ENCODE measurements at regions not wholly inside any gene's neighbourhood (a gene's known extent, or its start where the extent isn't known, plus 50 kb on each side); places are given as distances from the start of the nearest gene placed in this dataset.
"Not testable (repeated sequence)": the region's sequence is repeated elsewhere in the genome, so short reads cannot be mapped to it uniquely, and the experiment has no call there.

- no peak for DNase-seq (ENCODE audit: low spot score)
Observed at GRCh38 chr3:78427303-78427702, 1340.5 kb downstream of the ROBO1 start.

- no peak for DNase-seq (ENCODE audit: low spot score)
Observed at GRCh38 chr3:78430741-78431140, 1337.1 kb downstream of the ROBO1 start.

GRCh38 chr3:78434801-78435200 is 1333.0 kb downstream of the ROBO1 start:
- no peak for DNase-seq (ENCODE audit: low spot score)

GRCh38 chr3:78455166-78455565 is 1312.6 kb downstream of the ROBO1 start:
- DNase-seq (ENCODE audit: low spot score) = no peak

- DNase-seq (ENCODE audit: low spot score) = no peak
Observed at GRCh38 chr3:78455712-78456433, 1311.9 kb downstream of the ROBO1 start.

GRCh38 chr3:78459796-78460195 is 1308.0 kb downstream of the ROBO1 start:
- DNase-seq (ENCODE audit: low spot score) = no peak

- DNase-seq (ENCODE audit: low spot score) = no peak
Observed at GRCh38 chr3:78462021-78462420, 1305.8 kb downstream of the ROBO1 start.

GRCh38 chr3:78476076-78476475 is 1291.7 kb downstream of the ROBO1 start:
- DNase-seq (ENCODE audit: low spot score) = no peak

GRCh38 chr3:78481050-78481449 is 1286.7 kb downstream of the ROBO1 start:
- DNase-seq (ENCODE audit: low spot score) = no peak

- no peak for DNase-seq (ENCODE audit: low spot score)
Observed at GRCh38 chr3:78483090-78483489, 1284.7 kb downstream of the ROBO1 start.

GRCh38 chr3:78494851-78495250 is 1272.9 kb downstream of the ROBO1 start:
- DNase-seq (ENCODE audit: low spot score) = no peak

GRCh38 chr3:78495301-78495700 is 1272.5 kb downstream of the ROBO1 start:
- DNase-seq (ENCODE audit: low spot score) = no peak

- DNase-seq (ENCODE audit: low spot score) = no peak
Observed at GRCh38 chr3:78496501-78496900, 1271.3 kb downstream of the ROBO1 start.

GRCh38 chr3:78497021-78497420 is 1270.8 kb downstream of the ROBO1 start:
- DNase-seq (ENCODE audit: low spot score) = no peak

GRCh38 chr3:78497767-78498166 is 1270.0 kb downstream of the ROBO1 start:
- DNase-seq (ENCODE audit: low spot score) = no peak

GRCh38 chr3:78506061-78506460 is 1261.7 kb downstream of the ROBO1 start:
- no peak for DNase-seq (ENCODE audit: low spot score)

- no peak for DNase-seq (ENCODE audit: low spot score)
Observed at GRCh38 chr3:78506581-78507195, 1261.1 kb downstream of the ROBO1 start.

- no peak for DNase-seq (ENCODE audit: low spot score)
Observed at GRCh38 chr3:78507196-78507984, 1260.4 kb downstream of the ROBO1 start.

- DNase-seq (ENCODE audit: low spot score) = no peak
Observed at GRCh38 chr3:78511840-78512239, 1256.0 kb downstream of the ROBO1 start.

GRCh38 chr3:78512786-78513185 is 1255.0 kb downstream of the ROBO1 start:
- not testable (repeated sequence) for DNase-seq (ENCODE audit: low spot score)

GRCh38 chr3:78516437-78516836 is 1251.4 kb downstream of the ROBO1 start:
- no peak for DNase-seq (ENCODE audit: low spot score)

GRCh38 chr3:78516937-78517336 is 1250.9 kb downstream of the ROBO1 start:
- no peak for DNase-seq (ENCODE audit: low spot score)

- no peak for DNase-seq (ENCODE audit: low spot score)
Observed at GRCh38 chr3:78517965-78518364, 1249.8 kb downstream of the ROBO1 start.
